Fibroblast of gingiva (primary cell): ENCODE measurements at regions not wholly inside any gene's neighbourhood (a gene's known extent, or its start where the extent isn't known, plus 50 kb on each side); places are given as distances from the start of the nearest gene placed in this dataset.

Experiments
- DNase-seq: peaks from one replicate; pipeline ENCODE4 v3.0.0-alpha.2; 2011; ENCODE audit warnings: low read depth

- no peak for DNase-seq
Measured at GRCh38 chr2:60320724-60321123, 232.7 kb downstream of the BCL11A start.

DNA sequence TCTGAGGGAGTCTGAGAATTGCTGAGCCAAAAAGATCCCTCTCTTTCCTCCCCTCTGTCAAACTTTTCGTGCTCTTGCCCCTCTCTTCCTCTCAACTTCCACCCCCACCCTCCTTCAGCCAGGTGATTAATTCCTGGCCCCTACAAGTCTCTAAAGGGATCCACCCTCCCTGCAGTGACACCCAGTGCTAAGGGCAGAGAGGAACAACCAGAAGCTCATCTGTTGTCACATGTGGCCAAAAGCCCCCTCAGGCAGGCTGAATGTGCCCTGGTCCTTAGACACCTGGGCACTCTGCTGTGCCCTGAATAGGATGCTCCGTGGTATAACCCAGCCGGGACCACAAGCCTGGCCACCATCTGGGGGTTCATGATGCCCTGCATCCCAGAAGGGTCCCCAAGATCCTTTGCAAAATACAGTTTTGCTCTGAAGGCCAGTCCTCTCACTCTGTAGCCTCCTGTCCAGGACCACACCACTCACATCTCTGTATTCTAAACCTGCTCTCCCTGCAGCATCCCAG lies 234.4 kb downstream of the BCL11A start:
- no peak for DNase-seq

- no peak for DNase-seq
Measured at GRCh38 chr2:60318544-60318943, 234.9 kb downstream of the BCL11A start.

DNA sequence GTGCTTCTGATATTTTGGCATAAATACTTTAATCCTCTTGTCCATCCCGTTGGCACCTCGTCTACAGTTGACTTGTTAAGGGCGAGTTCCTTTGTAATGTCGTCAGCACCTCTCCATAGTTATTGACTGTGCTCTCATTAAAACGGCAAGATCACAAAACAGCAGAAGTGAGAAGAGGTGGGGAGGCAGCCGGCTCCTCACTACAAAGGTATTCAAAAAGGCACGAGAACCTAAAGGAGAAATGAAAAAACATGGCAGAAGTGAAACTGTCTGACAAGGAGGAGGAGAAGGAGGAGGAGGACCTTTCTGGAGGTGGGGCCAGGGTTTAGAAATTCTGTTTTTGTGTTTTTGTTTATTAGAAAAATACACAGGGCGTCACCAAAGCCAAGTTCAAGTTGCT lies 235.6 kb downstream of the BCL11A start:
- no peak for DNase-seq

DNA sequence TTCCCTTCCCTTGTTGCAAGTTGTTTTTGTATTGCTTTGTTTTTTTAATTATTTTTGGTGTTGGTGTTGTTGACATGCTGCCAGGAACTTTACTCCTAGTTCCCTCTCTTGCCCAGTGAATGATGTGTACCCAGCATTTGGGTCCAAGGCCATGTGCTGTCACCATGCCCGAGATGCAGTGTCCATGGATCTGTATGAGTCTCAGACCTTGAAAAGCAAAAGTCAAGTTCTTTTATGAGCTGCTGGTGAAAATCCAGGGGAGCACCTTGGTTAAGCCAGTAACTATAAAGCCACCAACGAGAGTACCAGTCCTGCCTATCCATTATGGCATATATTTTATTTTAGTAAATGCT lies 236.4 kb downstream of the BCL11A start:
- DNase-seq, result no peak

DNA sequence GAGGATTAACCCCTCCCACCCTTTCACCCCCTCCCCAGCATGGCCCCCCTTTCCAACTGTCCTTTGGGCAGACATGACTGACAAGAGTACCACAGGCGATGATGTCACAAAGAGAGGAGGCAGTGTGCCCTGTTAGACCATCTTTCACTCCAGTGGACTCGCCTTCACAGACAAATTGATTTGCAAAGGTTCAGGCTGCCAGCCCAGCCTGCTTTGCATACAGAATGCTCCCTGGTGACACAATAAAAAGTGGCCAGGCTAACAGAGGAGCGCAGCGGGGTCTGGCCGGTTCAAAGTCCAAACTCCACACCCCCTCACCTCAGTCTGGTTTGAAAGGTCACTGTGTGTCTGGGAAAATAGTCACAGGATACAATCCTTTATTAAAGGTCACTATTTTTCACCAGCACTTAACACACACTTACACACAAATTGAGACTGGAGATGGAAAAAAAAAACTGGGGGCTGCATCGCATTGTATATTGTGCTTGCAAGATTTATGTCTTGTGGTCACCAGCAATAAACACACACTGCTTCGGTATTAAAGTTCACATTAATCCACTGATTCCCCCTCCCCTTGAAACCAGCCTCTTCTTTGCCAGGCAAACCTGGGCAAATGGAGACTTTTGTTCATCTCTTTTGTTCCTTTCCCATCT lies 236.9 kb downstream of the BCL11A start:
- DNase-seq, result no peak

DNA sequence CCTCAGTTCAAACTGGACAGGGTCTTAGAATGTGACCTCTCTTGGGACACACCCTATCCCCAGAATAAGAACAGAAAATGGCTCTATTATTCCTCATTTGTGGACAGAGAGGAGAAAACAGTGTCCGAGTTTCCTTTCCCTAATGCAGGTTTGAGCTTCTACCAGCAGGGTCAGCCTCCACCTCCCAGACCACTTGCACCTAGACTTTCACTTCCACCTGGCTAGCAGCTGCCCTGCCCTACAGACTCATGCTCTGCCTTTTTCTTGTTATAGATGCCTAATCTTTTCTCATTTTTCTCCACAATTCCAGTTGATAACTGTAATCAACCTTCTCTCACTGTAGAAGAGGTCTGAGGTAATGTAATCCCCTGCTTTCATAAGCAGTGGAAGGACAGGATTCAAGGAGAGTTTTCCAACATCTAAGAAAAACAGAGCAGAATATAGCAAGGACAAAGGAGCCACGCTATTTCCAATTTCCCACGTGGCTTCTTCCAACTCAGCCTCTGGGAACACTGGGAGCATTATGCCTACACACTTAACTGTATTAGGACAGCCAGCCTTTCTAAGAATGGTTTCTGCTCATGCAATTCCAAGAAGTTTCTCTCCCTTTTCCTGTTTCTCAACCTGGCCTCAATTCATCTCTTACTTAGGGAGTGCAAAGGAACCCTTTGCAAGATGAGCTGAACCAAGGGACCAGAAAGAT lies 239.8 kb downstream of the BCL11A start:
- no peak for DNase-seq

- no peak for DNase-seq
Measured at GRCh38 chr2:60312618-60313017, 240.8 kb downstream of the BCL11A start.

GRCh38 chr2:60311524-60311923 lies 241.9 kb downstream of the BCL11A start:
- no peak for DNase-seq

DNA sequence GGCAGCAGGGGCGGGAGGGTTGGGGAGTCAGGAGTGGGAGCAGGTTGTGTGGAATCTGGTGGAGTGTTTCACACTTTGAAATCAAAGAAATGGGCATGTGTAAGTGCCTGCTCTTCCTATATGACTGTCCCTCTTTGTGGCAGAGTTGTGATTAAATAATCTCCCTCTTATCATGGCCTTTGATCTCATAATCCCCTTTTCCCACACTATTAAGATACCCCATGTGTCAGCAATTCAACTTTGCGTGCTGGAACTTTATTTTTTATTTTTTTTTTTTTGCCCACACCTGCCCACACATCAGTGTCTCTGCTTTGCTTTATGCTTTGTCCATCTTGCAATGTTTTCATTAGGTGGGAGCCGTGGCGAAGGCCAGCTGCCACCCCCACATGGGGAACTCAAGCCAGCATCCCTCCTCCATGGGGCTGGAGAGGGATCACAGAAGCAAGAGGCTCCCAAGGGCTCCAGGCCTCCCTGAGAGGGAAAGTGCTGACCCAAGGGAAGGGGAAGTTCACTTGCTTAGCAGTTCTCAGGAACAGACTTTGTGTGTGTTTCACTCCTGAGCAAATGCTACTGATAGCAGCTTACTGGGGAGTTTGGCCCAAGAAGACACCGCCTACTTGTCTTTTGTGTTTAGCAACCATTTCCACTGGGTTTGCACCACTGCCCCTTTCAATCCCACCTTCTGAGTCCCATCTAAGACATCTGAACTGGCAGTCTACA lies 243.4 kb downstream of the BCL11A start:
- DNase-seq, result no peak

- DNase-seq, result no peak
Measured at GRCh38 chr2:60309336-60309735, 244.1 kb downstream of the BCL11A start.

DNA sequence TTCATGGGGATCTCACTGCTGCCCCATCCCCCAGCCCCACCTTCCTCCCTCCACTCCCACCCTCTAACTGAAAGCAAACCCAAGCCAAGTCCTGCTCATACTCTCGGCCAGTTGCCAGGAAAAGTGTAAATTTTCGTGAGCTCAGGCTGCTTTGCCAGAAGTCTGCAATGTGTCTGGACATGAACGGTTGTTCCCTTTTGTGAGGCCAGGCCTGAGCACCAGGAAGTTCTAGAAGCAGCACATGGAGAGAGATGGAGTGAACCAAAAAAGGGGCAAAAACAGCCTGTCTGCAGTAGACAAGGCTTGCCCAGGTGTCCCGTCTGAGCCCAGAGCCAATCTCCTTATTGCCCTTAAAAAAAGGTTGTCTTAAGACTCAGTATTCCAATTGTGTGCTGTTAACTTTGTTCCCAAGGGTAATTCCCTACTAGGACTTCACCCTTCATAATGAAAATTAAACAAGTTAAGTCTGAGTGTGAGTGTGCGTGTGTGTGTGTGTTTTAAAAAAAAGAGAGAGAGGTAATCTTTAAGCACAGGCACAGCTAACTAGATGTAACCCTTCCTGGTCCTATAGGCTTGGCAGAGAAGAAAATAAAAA lies 247.1 kb downstream of the BCL11A start:
- DNase-seq, result no peak

DNA sequence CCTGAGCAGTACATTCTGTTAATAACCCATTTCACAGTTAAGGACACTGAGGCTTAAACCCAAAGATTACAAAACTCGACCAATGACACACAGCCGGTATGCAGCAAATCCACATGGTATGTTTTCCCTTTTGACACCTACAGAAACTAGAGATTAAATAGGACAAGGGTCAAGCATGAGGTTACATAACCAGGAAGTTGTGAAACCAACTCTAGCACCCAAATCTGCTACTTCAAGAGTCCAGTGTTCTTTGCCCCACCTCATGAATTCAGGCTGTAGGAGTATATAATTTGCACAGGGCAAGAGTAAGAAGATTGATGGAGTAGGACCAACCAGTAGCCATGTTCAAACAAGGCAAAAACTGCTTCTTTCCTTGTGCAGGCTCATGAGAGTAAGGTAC lies 249.8 kb downstream of the BCL11A start:
- DNase-seq, result no peak

GRCh38 chr2:60302377-60303126 lies 250.9 kb downstream of the BCL11A start:
- DNase-seq, result no peak

DNA sequence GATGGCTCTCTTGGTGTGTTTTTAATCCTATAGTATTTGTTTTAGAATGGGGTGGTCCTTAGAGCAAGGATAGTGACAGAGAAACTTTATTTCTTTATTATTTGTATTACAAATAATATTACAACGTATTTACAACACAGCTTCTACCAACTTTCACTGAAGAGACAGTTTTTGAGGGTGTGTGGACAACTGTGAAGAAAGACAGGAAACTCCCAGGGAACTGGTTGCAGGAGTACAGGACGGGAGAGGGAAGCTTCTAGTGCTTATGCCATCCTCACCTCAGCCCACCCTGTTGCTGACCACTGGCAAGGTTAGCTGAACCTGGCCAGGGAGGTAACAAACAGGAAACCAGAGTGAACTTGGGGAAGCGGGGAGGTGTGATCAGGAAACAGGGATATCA lies 251.7 kb downstream of the BCL11A start:
- no peak for DNase-seq

- no peak for DNase-seq
Measured at GRCh38 chr2:60299179-60299578, 254.3 kb downstream of the BCL11A start.

DNA sequence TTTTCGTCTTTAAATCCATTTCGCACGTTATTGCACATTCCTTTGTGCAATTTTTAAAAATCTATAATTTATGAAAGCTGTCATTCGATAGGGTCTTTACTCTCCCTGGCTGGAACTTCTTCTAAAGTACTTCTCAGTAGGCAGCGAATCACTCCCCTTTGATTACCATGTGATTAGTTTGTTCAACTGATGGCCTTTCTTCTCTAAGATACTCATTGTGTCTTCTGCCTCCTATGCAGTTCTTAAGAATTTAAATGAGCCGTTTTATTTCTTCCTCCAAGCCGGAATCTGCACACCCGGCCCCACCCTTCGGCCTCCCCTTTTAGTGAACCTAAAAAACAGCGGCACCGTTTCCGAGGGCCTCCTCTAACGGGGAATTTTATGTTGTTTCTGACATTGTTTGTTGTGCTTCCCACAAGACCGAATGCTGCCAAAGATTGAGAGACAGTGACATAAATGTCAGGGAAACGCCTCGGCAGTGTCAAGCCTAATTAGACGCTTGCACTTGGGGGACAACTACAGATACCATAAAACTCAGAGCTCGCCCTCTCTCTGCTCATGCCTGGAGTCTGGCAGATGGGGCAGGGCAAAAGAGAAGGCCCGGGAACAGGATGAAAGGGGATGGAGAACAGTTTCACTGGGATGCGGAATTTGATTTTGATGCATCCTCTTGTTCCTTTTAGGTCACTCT lies 255.3 kb downstream of the BCL11A start:
- no peak for DNase-seq

DNA sequence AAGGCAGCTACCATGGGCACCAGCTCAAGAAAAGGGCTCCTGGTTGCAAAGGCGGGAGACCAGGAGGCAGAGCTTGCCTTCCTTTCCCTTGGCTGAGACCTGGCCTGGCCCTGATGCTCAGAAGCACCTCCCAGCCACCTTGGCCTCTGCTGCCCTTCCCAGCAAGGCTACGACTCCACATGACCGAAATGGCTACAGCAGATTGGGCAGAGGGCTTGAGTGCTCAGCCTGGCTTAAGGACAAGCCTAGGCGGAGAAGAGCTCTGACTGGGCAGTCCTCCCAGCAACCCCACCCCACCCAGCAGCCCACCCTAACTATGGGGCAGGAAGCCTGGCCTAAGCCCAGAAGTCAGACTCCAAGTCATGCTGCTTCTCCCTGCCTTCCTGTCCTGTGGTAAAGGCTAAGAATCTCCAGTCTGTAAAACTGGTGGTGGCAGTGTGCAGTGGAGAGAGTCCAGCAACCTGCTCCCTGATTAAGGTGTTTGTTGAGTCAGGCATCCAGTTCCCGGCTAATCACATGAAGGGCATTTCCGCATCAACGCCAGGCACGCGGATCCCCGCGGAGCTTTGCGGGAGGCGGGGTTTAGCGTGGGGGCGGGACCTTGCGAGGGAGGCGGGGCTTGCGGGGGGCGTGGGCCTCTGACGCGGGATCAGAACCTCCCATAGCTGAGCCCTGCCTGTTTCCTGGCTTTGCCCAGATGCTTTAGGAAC lies 256.0 kb downstream of the BCL11A start:
- DNase-seq, result no peak

DNA sequence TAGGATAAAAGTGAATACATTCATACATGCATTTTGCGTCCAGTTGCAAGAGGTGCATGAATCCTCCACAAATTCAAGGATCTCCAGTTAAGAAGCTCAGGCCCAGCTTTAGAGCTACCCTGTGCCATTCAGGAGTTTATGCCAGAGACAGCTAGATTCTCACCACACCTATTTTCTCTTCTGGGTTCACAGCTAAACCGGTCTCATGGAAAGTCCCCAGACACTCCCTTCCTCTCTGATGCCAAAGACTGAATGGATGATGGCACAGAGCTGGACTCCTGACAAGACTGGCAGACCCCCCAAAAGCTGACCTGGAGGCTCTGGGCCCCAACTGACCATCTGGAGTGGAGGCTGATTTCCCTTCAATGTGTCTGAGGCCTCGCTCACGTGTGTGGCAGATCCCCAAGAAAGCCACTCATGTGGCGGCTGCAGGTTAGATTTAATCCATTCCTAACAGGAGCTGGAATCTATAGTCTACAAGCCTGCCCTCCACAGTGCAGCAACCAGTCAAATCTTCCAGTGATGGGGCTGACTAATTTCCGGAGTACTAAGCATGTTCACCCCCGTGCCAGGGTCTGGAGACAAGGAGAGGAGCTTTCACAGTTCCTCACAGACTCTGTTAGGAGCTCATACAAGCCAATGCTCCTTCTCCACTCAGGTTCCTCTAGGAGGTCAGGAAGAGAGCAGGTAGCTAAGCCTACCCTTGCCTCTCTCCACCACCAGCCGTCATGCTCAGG lies 257.1 kb downstream of the BCL11A start:
- no peak for DNase-seq

GRCh38 chr2:60295636-60295962 lies 257.9 kb downstream of the BCL11A start:
- no peak for DNase-seq
